HepG2 (cell line): ENCODE measurements at regions not wholly inside any gene's neighbourhood (a gene's known extent, or its start where the extent isn't known, plus 50 kb on each side); places are given as distances from the start of the nearest gene placed in this dataset.

Experiments
- HNF4G ChIP-seq, 2 experiments: sonication (generic) in 1 of 2; formaldehyde crosslinking in 1 of 2; IDR thresholded peaks; 2 replicates each; pipeline versions ENCODE4 v1.4.0 to v1.6.1; 2011 to 2020; ENCODE audit warnings: borderline replicate concordance in 2 of 2, low read depth in 2 of 2, mild to moderate bottlenecking in 2 of 2, low read length in 1 of 2, missing genetic modification reagents in 1 of 2, moderate library complexity in 1 of 2
- MED13 ChIP-seq: sonication (generic); formaldehyde crosslinking; IDR thresholded peaks from 2 replicates; pipeline ENCODE4 v1.5.0; 2020; ENCODE audit warnings: missing genetic modification reagents
- MED8 ChIP-seq: sonication (generic); formaldehyde crosslinking; IDR thresholded peaks from 2 replicates; pipeline ENCODE4 v1.8.1; 2023; ENCODE audit warnings: mild to moderate bottlenecking, missing genetic modification reagents; ENCODE audit not compliant: insufficient replicate concordance
- ZBTB8A ChIP-seq: sonication (generic); formaldehyde crosslinking; IDR thresholded peaks from 2 replicates; pipeline ENCODE4 v1.4.0; 2020; ENCODE audit warnings: mild to moderate bottlenecking, low read depth, missing genetic modification reagents, borderline replicate concordance
- ZNF160 ChIP-seq: sonication (generic); formaldehyde crosslinking; IDR thresholded peaks from 2 replicates; pipeline ENCODE4 v1.8.0; 2022; ENCODE audit warnings: mild to moderate bottlenecking, inconsistent platforms, missing genetic modification reagents
- ZNF17 ChIP-seq: sonication (generic); formaldehyde crosslinking; IDR thresholded peaks from 2 replicates; pipeline ENCODE4 v1.5.0; 2020; ENCODE audit warnings: mild to moderate bottlenecking, missing genetic modification reagents
- ZNF274 ChIP-seq: sonication (generic); formaldehyde crosslinking; IDR thresholded peaks from 2 replicates; pipeline ENCODE4 v1.5.1; 2020; ENCODE audit warnings: mild to moderate bottlenecking, missing genetic modification reagents
- TF ChIP-seq, protein P1 (sequence below): IDR thresholded peaks from 2 replicates; pipeline ENCODE4 v1.6.1; 2016
- TF ChIP-seq, protein P2 (sequence below): sonication (generic); formaldehyde crosslinking; IDR thresholded peaks from 2 replicates; pipeline ENCODE4 v1.5.0; 2020; ENCODE audit warnings: mild to moderate bottlenecking, missing genetic modification reagents, moderate library complexity
- TF ChIP-seq, protein P3 (sequence below): IDR thresholded peaks from 2 replicates; pipeline ENCODE4 v1.6.1; 2016
- TF ChIP-seq, protein P4 (sequence below), 2 experiments: IDR thresholded peaks; 2 replicates each; pipeline ENCODE4 v1.6.1; 2011 to 2012; ENCODE audit warnings: low read length in 2 of 2, borderline replicate concordance in 1 of 2, low read depth in 1 of 2, mild to moderate bottlenecking in 1 of 2, moderate library complexity in 1 of 2

DNA sequence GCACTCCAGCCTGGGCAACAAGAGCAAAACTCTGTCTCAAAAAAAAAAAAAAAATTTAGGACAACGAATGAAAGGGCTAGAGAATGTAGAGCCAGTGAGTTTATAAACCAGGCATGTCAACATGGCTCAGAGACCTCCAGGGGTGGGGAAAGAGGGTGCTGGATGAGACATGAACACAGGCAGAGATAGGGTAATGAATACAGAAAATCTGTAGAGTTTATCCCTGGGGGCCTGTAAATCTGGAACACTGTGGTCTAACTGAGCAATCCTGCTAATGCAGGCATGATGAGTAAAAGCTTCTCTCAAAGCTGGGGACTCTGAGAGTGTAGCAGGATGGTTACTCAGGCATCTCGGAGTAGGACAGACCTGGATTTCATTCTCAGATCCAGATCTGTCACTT is 59.2 kb upstream of the IGFBP2 start:
- TF ChIP-seq ZNF160 (CRISPR knock-in tag): no peak
- no peak for TF ChIP-seq HNF4G (IDR thresholded peaks at IDR 0.05; ENCODE audit: borderline replicate concordance, low read depth, low read length)
- no peak for TF ChIP-seq HNF4G (CRISPR knock-in tag; IDR thresholded peaks at IDR 0.05; ENCODE audit: borderline replicate concordance, low read depth)
- TF ChIP-seq, protein P1, sequence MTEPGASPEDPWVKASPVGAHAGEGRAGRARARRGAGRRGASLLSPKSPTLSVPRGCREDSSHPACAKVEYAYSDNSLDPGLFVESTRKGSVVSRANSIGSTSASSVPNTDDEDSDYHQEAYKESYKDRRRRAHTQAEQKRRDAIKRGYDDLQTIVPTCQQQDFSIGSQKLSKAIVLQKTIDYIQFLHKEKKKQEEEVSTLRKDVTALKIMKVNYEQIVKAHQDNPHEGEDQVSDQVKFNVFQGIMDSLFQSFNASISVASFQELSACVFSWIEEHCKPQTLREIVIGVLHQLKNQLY (CRISPR knock-in tag): no peak
- TF ChIP-seq, protein P2, sequence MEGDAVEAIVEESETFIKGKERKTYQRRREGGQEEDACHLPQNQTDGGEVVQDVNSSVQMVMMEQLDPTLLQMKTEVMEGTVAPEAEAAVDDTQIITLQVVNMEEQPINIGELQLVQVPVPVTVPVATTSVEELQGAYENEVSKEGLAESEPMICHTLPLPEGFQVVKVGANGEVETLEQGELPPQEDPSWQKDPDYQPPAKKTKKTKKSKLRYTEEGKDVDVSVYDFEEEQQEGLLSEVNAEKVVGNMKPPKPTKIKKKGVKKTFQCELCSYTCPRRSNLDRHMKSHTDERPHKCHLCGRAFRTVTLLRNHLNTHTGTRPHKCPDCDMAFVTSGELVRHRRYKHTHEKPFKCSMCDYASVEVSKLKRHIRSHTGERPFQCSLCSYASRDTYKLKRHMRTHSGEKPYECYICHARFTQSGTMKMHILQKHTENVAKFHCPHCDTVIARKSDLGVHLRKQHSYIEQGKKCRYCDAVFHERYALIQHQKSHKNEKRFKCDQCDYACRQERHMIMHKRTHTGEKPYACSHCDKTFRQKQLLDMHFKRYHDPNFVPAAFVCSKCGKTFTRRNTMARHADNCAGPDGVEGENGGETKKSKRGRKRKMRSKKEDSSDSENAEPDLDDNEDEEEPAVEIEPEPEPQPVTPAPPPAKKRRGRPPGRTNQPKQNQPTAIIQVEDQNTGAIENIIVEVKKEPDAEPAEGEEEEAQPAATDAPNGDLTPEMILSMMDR (CRISPR knock-in tag): no peak
- TF ChIP-seq, protein P3, sequence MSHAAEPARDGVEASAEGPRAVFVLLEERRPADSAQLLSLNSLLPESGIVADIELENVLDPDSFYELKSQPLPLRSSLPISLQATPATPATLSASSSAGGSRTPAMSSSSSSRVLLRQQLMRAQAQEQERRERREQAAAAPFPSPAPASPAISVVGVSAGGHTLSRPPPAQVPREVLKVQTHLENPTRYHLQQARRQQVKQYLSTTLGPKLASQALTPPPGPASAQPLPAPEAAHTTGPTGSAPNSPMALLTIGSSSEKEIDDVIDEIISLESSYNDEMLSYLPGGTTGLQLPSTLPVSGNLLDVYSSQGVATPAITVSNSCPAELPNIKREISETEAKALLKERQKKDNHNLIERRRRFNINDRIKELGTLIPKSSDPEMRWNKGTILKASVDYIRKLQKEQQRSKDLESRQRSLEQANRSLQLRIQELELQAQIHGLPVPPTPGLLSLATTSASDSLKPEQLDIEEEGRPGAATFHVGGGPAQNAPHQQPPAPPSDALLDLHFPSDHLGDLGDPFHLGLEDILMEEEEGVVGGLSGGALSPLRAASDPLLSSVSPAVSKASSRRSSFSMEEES (CRISPR knock-in tag): no peak
- TF ChIP-seq ZNF17 (CRISPR knock-in tag): no peak
- TF ChIP-seq ZBTB8A: no peak
- TF ChIP-seq, protein P4, sequence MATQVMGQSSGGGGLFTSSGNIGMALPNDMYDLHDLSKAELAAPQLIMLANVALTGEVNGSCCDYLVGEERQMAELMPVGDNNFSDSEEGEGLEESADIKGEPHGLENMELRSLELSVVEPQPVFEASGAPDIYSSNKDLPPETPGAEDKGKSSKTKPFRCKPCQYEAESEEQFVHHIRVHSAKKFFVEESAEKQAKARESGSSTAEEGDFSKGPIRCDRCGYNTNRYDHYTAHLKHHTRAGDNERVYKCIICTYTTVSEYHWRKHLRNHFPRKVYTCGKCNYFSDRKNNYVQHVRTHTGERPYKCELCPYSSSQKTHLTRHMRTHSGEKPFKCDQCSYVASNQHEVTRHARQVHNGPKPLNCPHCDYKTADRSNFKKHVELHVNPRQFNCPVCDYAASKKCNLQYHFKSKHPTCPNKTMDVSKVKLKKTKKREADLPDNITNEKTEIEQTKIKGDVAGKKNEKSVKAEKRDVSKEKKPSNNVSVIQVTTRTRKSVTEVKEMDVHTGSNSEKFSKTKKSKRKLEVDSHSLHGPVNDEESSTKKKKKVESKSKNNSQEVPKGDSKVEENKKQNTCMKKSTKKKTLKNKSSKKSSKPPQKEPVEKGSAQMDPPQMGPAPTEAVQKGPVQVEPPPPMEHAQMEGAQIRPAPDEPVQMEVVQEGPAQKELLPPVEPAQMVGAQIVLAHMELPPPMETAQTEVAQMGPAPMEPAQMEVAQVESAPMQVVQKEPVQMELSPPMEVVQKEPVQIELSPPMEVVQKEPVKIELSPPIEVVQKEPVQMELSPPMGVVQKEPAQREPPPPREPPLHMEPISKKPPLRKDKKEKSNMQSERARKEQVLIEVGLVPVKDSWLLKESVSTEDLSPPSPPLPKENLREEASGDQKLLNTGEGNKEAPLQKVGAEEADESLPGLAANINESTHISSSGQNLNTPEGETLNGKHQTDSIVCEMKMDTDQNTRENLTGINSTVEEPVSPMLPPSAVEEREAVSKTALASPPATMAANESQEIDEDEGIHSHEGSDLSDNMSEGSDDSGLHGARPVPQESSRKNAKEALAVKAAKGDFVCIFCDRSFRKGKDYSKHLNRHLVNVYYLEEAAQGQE (IDR thresholded peaks at IDR 0.05; ENCODE audit: borderline replicate concordance in 1 of 2, low read depth in 1 of 2, low read length in 2 of 2): no peak
- TF ChIP-seq MED13 (CRISPR knock-in tag): no peak
- TF ChIP-seq ZNF274 (CRISPR knock-in tag): no peak
- TF ChIP-seq MED8: no peak
